ENCODE measurements at regions not wholly inside any gene's neighbourhood (a gene's known extent, or its start where the extent isn't known, plus 50 kb on each side); places are given as distances from the start of the nearest gene placed in this dataset.
"Not testable (repeated sequence)": the region's sequence is repeated elsewhere in the genome, so short reads cannot be mapped to it uniquely, and the experiment has no call there.

DNA sequence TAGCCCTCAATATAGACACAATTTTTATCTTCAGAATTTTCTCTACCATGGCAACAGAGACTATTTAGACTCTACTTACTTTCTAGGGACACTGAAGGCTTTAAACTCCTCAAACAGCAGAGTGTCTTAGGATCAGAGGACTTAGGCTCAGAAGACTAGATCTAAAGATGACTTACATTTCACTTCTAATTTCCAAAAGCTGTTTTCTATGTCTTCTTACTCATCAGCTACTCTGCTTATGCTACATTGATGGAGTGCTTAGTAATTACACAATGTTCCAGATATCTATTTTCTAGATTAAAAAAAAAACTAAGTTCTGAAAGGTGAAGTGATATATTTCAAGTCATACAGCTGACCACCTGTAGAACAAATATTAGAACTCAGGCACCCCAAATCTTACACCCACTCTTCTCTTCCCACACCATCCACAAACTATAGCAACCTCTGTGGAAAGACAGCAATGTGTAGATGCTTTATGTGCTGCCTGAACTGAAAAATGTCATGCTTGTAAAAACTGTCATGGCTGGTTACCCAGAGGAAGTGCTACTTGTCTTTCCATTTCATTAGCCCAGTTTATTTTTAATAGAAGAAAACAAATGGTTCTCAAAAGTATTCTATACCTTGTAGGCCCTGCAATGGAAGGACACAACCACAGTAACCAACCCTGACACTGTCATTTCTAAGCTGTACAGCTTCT is 831.0 kb upstream of the ACVR2A start:
- DNase-seq, result no peak

- DNase-seq, result no peak
Measured at GRCh38 chr2:147008481-147008880, 836.3 kb upstream of the ACVR2A start.

GRCh38 chr2:147006736-147007141 is 838.1 kb upstream of the ACVR2A start:
- DNase-seq, result no peak

DNA sequence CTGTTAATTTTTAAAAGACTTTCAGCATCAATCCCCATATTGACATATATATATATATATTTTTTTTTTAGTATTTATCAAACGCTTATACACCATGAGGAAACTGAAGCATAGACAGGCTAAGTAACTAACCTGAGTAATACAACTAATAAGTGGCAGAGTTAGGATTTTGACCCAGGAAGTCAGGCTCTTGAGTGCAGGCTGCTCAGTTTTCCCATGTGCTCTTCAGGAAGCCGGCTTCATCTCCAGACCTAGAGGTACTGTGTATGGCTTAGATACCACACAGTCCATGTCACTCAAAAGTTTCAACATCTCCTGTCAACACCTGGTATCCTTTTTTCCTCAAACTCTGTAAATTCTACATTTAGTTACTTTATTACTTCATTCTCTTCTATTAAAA is 841.7 kb upstream of the ACVR2A start:
- no peak for DNase-seq

GRCh38 chr2:147002256-147002655 is 842.6 kb upstream of the ACVR2A start:
- DNase-seq, result no peak

GRCh38 chr2:147001061-147001460 is 843.8 kb upstream of the ACVR2A start:
- no peak for DNase-seq

DNA sequence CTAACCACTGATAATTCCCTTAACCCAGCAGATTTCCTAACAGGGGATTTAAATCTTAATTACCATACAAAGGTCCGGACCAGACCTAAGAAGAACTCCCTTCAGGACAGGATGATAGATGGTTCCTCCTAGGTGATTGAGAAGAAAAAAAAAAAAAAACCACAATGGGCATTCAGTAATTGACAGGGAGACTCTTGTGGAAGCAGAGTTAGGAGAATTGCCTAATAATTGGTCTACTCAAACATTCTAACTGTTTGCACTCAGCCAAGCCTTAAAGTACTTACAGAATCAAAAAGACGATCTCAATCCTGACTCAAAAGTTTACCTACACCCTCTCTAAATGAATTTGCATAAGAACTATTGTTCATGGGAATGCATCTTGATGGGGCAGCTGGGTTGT is 844.7 kb upstream of the ACVR2A start:
- DNase-seq, result not testable (repeated sequence)

DNA sequence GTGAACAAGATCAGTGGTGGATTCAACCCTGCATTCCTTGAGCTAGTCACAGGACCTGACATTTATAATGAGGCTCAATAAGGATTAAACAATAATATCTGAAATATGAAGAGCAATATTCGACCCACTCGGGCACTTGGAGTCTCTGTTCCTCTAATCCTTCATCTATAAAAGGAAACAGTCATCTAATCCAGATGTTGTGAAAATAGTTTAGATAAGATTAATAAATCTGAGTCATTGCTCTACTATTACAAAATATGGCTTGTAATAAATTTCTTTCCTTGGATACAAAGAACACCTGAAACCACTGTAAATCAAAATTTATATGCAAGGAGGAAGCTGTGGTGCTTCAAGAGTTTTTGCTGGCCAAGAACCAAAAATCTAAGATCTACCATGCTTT is 846.9 kb upstream of the ACVR2A start:
- DNase-seq, result no peak

DNA sequence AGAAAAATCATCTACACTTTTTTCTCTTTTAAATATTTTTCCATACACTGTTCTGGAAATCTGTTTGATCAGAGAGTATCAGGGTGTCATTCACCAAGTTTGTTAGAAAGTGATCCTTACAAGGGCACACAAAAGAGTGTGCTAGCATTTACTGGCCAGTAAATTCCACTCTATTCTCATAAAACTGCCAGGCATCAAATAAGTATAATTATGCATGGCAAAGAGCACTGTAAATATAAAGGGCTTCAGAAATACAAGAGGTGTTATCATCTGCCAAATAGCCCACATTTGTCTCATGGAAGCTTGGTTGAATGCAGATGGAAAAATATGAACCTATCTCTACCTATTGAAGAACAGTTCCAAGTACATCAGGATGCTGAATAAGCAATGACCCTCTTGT is 847.3 kb upstream of the ACVR2A start:
- DNase-seq, result no peak

DNA sequence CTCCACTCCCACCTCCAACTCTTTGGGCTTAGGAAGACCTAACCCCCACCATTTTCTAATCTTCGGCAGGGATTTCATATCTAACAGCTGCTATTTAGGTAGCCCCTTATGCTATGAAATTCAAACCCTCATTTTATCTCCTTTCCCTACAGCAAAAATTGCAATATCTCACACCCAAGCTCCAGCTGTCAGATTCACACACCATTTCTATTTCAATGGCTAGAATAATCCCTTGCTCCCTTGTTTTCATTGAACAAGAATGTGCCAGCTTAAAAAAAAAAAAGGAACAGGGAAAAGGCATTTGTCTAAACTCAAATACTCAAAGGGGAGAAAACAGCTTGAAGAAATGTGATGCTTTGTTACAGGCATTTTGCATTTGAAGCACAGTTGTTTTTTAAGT is 850.6 kb upstream of the ACVR2A start:
- no peak for DNase-seq

DNA sequence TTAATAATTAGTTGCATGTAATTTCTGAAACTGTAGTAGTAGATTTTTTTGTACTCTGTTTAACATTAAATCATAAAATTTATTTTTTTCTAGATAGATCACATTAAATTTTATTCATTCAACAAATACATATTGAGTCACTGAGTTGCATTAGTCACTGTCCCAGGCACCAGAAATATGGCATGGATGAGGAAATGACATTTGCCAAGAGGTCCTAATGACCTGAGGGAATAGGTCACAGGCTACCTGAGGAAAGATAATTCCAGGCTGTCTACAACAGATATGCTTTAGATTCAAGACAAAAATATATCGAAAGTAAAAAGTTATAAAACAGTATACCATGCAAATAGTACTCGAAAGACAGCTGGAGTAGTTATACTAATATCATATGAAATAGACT is 852.4 kb upstream of the ACVR2A start:
- no peak for DNase-seq

DNA sequence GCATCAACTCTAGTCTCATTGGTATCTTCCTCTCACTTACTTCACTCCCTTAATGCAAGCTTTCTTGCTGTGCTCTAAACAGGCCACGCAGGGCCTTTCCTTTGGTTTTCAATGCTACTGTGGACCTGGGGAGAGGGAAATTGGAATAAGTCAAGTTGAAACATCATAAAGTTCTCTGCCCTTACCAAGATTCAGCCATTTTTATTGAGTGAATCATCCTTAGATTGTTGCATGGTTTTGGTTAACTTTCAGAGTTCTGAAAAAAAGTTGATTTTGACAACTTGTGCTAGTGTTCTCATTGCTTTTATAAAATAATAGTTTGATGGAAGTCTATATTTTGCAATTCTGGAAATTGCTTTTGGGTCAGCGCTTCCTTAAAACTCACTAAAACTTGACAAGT is 852.8 kb upstream of the ACVR2A start:
- no peak for DNase-seq

DNA sequence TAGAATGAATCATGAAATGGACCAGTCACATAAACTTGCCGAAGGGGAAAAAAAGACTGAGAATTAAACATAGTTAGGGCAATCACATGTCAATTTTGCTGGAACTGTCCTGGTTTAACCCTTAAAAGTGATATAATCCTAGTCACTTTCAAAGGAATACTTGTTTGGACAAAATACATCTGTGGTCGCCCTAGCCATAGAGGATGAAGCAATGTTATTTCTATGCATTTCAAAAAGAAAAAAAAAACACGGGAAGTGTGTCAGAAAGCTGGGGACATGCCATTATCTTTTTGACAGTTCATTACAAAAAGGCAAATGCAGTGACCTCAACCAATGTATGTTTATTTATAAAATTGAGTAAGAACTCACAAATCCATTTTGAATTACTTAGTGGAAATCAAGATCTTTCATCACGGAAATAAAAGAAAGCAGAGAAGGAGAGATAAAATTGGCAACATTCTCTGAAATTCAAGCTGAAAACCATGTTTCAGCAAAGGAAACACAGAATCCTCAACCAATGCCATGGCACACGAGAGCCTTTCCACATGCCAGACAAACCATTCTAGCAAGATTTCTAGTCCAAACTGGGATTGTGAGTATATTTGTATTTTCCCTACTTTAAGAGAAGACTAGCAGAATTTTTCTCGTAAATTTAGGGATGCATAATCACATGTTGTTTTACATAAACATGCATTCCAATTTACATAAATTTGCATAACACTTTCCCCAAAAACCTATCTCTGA is 854.3 kb upstream of the ACVR2A start:
- no peak for DNase-seq

DNA sequence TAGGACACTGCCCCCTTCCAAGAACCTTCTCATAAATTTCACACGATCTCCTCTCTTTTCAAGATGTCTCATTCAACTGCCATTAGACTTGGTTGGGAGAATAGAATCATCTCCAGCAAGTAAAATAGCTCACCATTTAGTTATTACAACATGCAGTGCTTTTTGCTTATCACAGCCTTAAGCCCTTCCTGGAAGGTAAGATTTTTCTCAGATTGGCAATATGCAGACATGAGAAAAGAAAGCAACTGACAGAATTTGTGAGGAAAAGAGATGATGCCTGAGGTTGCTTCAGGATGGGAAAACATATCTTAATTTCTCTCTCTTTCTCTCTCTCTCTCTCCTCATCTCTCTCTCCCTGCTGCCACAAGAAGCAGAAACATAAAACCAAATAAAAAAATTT is 855.1 kb upstream of the ACVR2A start:
- no peak for DNase-seq

DNA sequence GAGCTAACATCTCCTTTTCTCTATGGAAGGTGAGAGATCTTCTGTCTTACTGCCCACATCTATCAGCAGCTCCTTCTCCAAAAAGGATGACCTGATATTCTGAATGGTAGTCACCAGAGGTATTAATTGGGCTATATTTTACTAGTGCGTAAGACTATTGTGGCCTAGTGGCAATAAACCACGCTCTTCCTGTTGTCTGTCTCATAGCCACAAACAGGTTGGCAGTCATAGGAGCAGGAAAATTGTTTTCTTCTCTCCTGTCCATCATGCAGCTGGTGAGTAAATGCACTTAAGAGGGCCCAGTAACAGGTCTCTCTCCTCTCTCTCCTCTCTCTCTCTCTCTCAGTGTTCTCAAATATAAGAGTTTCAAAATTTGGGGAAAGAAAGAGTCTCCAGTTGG is 856.8 kb upstream of the ACVR2A start:
- no peak for DNase-seq

DNA sequence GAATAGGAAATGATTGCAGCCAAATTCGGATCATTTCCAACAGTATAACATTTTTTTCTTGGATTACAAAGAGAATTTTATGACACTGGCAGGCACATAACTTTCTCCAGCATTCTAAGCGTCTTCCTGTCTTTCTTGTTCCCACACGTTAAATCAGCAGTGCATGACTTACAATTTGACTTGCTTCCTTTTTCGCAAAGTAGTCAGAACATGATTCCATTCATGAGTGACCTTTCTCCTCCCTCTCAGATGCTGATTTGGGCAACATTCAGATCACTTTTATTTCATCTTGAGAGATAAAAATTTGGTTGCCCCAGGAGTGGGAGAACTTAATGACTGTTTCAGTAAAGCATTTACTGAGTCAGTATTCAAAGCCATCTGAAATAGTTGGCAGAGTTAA is 858.7 kb upstream of the ACVR2A start:
- DNase-seq, result peak; percentile 29

GRCh38 chr2:146985753-146986152 is 859.1 kb upstream of the ACVR2A start:
- no peak for DNase-seq

GRCh38 chr2:146984014-146984413 is 860.8 kb upstream of the ACVR2A start:
- DNase-seq, result no peak

GRCh38 chr2:146982393-146982846 is 862.4 kb upstream of the ACVR2A start:
- no peak for DNase-seq

- DNase-seq, result no peak
Measured at GRCh38 chr2:146981921-146982320, 862.9 kb upstream of the ACVR2A start.

GRCh38 chr2:146979746-146980145 is 865.1 kb upstream of the ACVR2A start:
- no peak for DNase-seq

DNA sequence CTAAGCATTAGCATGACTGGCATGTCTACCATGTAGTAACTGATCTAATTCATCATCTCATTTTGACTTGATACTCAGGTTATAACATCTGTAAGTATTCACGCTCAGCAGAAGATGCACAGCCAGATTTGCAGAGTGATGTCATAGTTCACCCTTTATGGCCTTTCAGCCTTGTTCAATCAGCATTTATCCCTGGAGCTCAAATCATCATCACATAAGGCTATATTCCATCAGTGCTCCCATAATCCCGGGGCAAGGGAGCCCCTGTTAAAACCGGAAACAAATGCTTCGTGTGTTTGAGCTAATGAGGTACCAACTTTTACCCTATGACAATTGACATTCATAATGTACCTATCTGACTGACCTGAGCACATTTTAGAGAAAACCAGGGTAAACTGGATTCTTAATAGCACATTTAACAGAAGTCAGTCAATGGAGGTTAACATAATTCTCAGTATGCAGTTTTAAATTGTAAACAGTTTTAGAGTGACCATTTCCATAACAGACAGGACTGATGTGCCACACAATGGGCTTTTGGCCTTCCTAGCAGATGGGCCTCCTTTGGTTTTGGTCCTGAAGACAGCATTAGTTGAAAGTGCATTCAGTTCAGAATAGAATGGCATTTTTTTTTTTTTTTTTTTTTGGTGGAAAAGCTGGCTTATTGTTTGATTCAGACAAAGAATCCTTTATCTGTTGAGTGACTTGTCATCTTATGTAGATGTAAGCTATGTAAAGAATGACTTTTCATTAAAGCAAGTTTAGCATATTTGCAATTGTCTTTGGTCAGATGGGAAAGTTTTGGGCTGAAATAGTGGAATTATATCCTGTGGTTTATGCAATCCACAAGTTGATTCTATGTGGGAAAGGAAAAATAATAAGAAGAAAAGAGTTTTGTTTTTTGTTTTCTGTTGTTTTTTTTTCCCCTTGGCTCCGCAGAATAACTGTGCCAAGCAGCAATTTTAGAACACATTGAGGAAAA is 866.0 kb upstream of the ACVR2A start:
- DNase-seq, result no peak

DNA sequence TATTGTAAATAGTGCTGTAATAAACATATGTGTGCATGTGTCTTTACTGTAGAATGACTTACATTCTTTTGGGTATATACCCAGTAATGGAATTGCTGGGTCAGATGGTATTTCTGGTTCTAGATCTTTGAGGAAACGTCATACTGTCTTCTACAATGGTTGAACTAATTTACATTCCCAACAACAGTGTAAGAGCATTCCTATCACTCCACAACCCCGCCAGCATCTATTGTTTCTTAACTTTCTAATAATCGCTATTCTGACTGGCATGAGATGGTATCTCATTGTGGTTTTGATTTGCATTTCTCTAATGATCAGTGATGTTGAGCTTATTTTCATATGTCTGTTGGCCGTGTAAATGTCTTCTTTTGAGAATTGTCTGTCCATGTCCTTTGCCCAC is 873.8 kb upstream of the ACVR2A start:
- DNase-seq, result not testable (repeated sequence)
